ENCODE measurements at regions not wholly inside any gene's neighbourhood (a gene's known extent, or its start where the extent isn't known, plus 50 kb on each side); places are given as distances from the start of the nearest gene placed in this dataset.

DNA sequence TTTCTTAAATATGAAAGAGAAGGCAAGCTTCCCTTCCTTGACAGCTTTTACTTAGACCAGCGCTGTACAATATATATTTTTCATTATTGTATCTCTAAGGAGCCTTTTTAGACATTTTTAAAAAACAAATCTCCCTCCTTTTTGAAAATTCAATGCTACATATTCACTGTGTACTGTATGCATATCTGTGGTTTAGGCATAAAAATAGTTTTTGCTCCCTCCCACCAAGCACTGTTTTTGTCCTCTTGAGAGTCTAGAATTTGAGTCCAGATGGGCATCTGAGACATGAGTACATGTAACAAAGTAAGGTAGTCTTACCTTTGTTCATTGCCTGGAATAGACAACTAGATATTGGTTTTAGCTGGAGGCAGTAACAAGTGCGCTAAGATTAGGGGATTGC, 488.5 kb upstream of the RUNX1 start:
- no peaks in the 10 kb centered on the region for H3K79me2 ChIP-seq (ENCODE audit: control insufficient read depth, insufficient read depth, low read length, unreplicated experiment)
- no peaks in the 10 kb centered on the region for H3K4me1 ChIP-seq (ENCODE audit: control insufficient read depth, insufficient read depth, low read length, unreplicated experiment)
- no peak overlapping the region for H3K4me3 ChIP-seq (ENCODE audit: low read depth, low read length)
- no peaks in the 10 kb centered on the region for H3K27me3 ChIP-seq (ENCODE audit: insufficient read depth, low read length)
- H3K36me3 ChIP-seq (ENCODE audit: insufficient read depth, low read length) = no peaks in the 10 kb centered on the region
- H3K27ac ChIP-seq (ENCODE audit: low read depth, low read length) = no peak overlapping the region
- H2AFZ ChIP-seq (ENCODE audit: low read length, unreplicated experiment) = no peak overlapping the region

- H3K4me1 ChIP-seq (ENCODE audit: control insufficient read depth, insufficient read depth, low read length, unreplicated experiment) = peaks cover 8% of the 10 kb centered on the region
- no peak overlapping the region for H3K4me3 ChIP-seq (ENCODE audit: low read depth, low read length)
- H3K27me3 ChIP-seq (ENCODE audit: insufficient read depth, low read length) = no peaks in the 10 kb centered on the region
- no peaks in the 10 kb centered on the region for H3K36me3 ChIP-seq (ENCODE audit: insufficient read depth, low read length)
- H2AFZ ChIP-seq (ENCODE audit: low read length, unreplicated experiment) = no peak overlapping the region
- no peak overlapping the region for H3K27ac ChIP-seq (ENCODE audit: low read depth, low read length)
- no peaks in the 10 kb centered on the region for H3K79me2 ChIP-seq (ENCODE audit: control insufficient read depth, insufficient read depth, low read length, unreplicated experiment)
Measured at GRCh38 chr21:35533893-35534292, 484.8 kb upstream of the RUNX1 start.

- H2AFZ ChIP-seq (ENCODE audit: low read length, unreplicated experiment) = no peak overlapping the region
- H3K36me3 ChIP-seq (ENCODE audit: insufficient read depth, low read length) = no peaks in the 10 kb centered on the region
- no peaks in the 10 kb centered on the region for H3K27me3 ChIP-seq (ENCODE audit: insufficient read depth, low read length)
- no peak overlapping the region for H3K27ac ChIP-seq (ENCODE audit: low read depth, low read length)
- H3K4me1 ChIP-seq (ENCODE audit: control insufficient read depth, insufficient read depth, low read length, unreplicated experiment) = peaks cover 32% of the 10 kb centered on the region
- no peak overlapping the region for H3K4me3 ChIP-seq (ENCODE audit: low read depth, low read length)
- H3K79me2 ChIP-seq (ENCODE audit: control insufficient read depth, insufficient read depth, low read length, unreplicated experiment) = no peaks in the 10 kb centered on the region
Measured at GRCh38 chr21:35530766-35531165, 481.7 kb upstream of the RUNX1 start.

- Histone ChIP-seq H3K36me3 (ENCODE audit: insufficient read depth, low read length) (no peaks in the 10 kb centered on the region), H3K27ac (ENCODE audit: low read depth, low read length) (peak overlapping the region; percentile 48), H3K4me3 (ENCODE audit: low read depth, low read length) (peak overlapping the region; percentile 75), H3K4me1 (ENCODE audit: control insufficient read depth, insufficient read depth, low read length, unreplicated experiment) (peaks cover 42% of the 10 kb centered on the region), H2AFZ (ENCODE audit: low read length, unreplicated experiment) (peak overlapping the region; percentile 92), H3K79me2 (ENCODE audit: control insufficient read depth, insufficient read depth, low read length, unreplicated experiment) (no peaks in the 10 kb centered on the region), H3K27me3 (ENCODE audit: insufficient read depth, low read length) (no peaks in the 10 kb centered on the region)
Measured at GRCh38 chr21:35529171-35529863, 480.2 kb upstream of the RUNX1 start.

DNA sequence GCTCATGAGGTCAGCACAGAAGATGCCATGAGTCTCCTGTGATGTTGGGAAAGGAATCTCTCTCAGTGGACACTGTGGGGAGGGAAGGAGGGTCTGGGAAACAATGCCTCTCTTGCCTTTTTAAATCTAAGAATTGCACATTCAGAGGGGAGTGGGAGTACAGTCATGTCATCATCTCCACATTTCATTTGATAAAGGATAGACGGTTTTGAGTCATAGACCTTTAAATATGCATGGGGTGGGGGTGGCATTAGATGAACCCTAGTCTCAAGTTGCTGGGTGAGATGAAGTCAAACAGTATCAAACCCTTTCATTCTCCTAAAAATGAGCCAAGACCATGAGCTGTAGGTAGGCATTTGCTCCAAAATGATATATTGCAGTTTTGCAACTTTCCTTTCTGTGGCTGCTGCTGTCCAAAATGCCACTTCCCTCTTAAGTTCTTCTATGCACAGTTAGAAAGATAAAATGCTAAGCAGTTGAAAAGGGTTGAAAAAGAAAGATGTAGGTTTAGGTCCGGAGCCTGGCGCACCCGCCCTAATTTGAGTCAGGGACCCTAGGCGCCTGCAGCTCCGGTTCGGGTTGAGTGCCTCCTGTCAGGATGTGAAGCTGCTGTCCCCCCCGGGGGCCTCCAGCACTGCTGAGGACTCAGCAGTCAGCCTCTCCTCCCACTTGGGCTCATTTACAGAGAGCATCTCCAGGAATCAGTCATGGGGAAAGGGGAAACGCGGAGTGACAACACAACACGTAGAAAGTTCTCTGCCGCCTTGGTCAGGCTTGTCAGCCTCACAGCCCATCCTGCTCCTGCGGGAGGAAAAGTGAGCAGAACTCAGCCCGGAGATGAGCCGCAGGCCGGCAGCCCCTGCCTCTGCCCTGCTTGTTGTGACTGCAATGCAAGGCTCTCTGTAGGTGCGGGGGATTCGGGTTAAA, 479.3 kb upstream of the RUNX1 start:
- Histone ChIP-seq H3K4me1 (ENCODE audit: control insufficient read depth, insufficient read depth, low read length, unreplicated experiment) (peaks cover 42% of the 10 kb centered on the region), H3K4me3 (ENCODE audit: low read depth, low read length) (peak overlapping the region; percentile 75), H3K79me2 (ENCODE audit: control insufficient read depth, insufficient read depth, low read length, unreplicated experiment) (no peaks in the 10 kb centered on the region), H3K36me3 (ENCODE audit: insufficient read depth, low read length) (no peaks in the 10 kb centered on the region), H3K27ac (ENCODE audit: low read depth, low read length) (peak overlapping the region; percentile 48), H2AFZ (ENCODE audit: low read length, unreplicated experiment) (peak overlapping the region; percentile 92), H3K27me3 (ENCODE audit: insufficient read depth, low read length) (no peaks in the 10 kb centered on the region)

DNA sequence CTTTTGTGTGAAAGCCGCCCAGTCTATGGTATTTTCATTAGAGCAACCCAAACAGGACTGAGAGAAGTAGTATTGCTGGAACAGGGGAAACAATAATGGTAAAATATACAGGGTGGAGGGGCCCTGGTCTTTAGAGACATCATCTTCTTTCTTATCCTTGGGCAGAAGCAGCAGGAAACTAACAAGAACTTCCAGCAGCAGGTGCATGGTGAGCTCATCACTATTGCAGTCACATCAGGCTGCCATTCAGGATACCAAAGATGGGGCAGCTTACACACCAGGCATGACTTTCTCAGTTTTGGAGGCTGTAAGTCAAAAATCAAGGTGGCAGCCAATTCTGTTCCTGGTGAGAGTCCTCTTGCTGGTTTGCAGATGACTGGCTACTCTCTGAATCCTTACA, 478.3 kb upstream of the RUNX1 start:
- no peaks in the 10 kb centered on the region for H3K27me3 ChIP-seq (ENCODE audit: insufficient read depth, low read length)
- H3K4me1 ChIP-seq (ENCODE audit: control insufficient read depth, insufficient read depth, low read length, unreplicated experiment) = peaks cover 42% of the 10 kb centered on the region
- H2AFZ ChIP-seq (ENCODE audit: low read length, unreplicated experiment) = no peak overlapping the region
- no peak overlapping the region for H3K27ac ChIP-seq (ENCODE audit: low read depth, low read length)
- H3K79me2 ChIP-seq (ENCODE audit: control insufficient read depth, insufficient read depth, low read length, unreplicated experiment) = no peaks in the 10 kb centered on the region
- no peaks in the 10 kb centered on the region for H3K36me3 ChIP-seq (ENCODE audit: insufficient read depth, low read length)
- no peak overlapping the region for H3K4me3 ChIP-seq (ENCODE audit: low read depth, low read length)

GRCh38 chr21:35525443-35525842, 476.3 kb upstream of the RUNX1 start:
- Histone ChIP-seq H3K27ac (ENCODE audit: low read depth, low read length) (peak overlapping the region; percentile 67), H2AFZ (ENCODE audit: low read length, unreplicated experiment) (no peak overlapping the region)

GRCh38 chr21:35521852-35522505, 472.9 kb upstream of the RUNX1 start:
- Histone ChIP-seq H3K4me3 (ENCODE audit: low read depth, low read length) (no peak overlapping the region), H2AFZ (ENCODE audit: low read length, unreplicated experiment) (no peak overlapping the region)

More at GRCh38 chr21:35525443-35525842, 476.3 kb upstream of the RUNX1 start:
- H3K79me2 ChIP-seq (ENCODE audit: control insufficient read depth, insufficient read depth, low read length, unreplicated experiment) = no peaks in the 10 kb centered on the region
- no peak overlapping the region for H3K4me3 ChIP-seq (ENCODE audit: low read depth, low read length)
- peaks cover 42% of the 10 kb centered on the region for H3K4me1 ChIP-seq (ENCODE audit: control insufficient read depth, insufficient read depth, low read length, unreplicated experiment)
- no peaks in the 10 kb centered on the region for H3K27me3 ChIP-seq (ENCODE audit: insufficient read depth, low read length)
- H3K36me3 ChIP-seq (ENCODE audit: insufficient read depth, low read length) = no peaks in the 10 kb centered on the region

DNA sequence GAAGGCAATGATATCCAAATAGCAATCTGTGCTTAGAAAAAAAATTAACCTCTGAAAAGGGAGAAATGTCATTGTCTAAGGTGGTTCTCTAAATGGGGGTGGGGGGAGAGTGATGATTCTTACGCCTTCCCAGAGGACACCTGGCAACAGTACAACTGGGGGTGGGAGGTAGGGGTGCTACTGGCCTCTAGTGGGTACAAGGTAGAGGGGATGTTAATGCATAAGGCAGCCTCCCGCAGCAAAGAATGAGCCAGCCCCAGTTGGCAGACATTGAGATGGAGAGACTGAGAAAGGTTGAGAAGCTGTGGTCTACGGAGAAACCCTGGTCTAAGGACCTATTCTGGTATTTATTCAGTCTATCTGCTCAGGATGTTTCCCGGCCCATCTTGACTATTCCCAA, 472.2 kb upstream of the RUNX1 start:
- peaks cover 15% of the 10 kb centered on the region for H3K4me1 ChIP-seq (ENCODE audit: control insufficient read depth, insufficient read depth, low read length, unreplicated experiment)
- no peaks in the 10 kb centered on the region for H3K27me3 ChIP-seq (ENCODE audit: insufficient read depth, low read length)
- no peak overlapping the region for H3K27ac ChIP-seq (ENCODE audit: low read depth, low read length)
- H3K79me2 ChIP-seq (ENCODE audit: control insufficient read depth, insufficient read depth, low read length, unreplicated experiment) = no peaks in the 10 kb centered on the region
- no peaks in the 10 kb centered on the region for H3K36me3 ChIP-seq (ENCODE audit: insufficient read depth, low read length)
- H3K4me3 ChIP-seq (ENCODE audit: low read depth, low read length) = no peak overlapping the region
- H2AFZ ChIP-seq (ENCODE audit: low read length, unreplicated experiment) = no peak overlapping the region

More at GRCh38 chr21:35521852-35522505, 472.9 kb upstream of the RUNX1 start:
- Histone ChIP-seq H3K4me1 (ENCODE audit: control insufficient read depth, insufficient read depth, low read length, unreplicated experiment) (peaks cover 16% of the 10 kb centered on the region), H3K27me3 (ENCODE audit: insufficient read depth, low read length) (no peaks in the 10 kb centered on the region), H3K27ac (ENCODE audit: low read depth, low read length) (no peak overlapping the region), H3K79me2 (ENCODE audit: control insufficient read depth, insufficient read depth, low read length, unreplicated experiment) (no peaks in the 10 kb centered on the region), H3K36me3 (ENCODE audit: insufficient read depth, low read length) (no peaks in the 10 kb centered on the region)

DNA sequence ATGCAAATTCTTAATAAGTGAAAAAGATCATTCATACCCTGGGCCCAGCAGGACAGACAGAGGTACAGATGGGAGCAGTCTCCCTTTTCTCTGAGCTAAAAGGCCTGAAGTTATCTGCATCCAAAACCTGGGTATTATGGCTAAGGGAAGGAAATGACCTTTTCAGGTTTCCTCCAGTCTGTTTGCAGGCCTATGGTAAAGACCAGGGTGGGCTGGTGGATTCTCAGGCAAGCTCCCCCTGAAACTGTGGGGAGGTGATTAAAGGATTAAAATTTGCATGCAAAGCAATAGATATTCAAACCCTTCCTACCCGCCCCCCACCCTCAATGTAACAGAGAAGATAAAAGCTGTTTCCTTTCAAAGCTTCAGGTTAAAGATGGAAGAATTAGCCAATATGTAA, 471.8 kb upstream of the RUNX1 start:
- H3K27me3 ChIP-seq (ENCODE audit: insufficient read depth, low read length) = no peaks in the 10 kb centered on the region
- H2AFZ ChIP-seq (ENCODE audit: low read length, unreplicated experiment) = no peak overlapping the region
- no peaks in the 10 kb centered on the region for H3K36me3 ChIP-seq (ENCODE audit: insufficient read depth, low read length)
- no peaks in the 10 kb centered on the region for H3K79me2 ChIP-seq (ENCODE audit: control insufficient read depth, insufficient read depth, low read length, unreplicated experiment)
- H3K27ac ChIP-seq (ENCODE audit: low read depth, low read length) = no peak overlapping the region
- H3K4me3 ChIP-seq (ENCODE audit: low read depth, low read length) = no peak overlapping the region
- peaks cover 10% of the 10 kb centered on the region for H3K4me1 ChIP-seq (ENCODE audit: control insufficient read depth, insufficient read depth, low read length, unreplicated experiment)

Measured in ACC112 (cell line).